ENCODE measurements at regions not wholly inside any gene's neighbourhood (a gene's known extent, or its start where the extent isn't known, plus 50 kb on each side); places are given as distances from the start of the nearest gene placed in this dataset.

DNA sequence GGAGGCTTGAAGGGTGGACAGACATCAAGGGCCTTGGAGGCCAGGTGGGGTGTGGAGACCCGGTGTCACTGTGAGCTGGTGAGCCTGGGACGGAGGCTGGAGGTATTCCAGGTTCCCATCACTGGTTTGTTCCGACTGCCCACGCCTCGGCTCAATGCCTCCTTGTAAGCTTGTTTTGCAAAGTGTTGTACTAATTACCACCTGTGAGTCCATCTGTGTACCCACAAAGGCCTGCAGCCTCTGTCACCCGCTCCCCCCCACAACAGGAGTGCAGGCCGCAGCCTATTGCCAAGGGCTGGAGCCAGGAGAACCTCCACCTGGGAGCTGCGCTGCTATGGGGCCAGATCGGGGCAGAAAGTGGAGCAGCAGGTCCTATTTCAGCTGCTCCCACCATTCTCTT, 521.8 kb upstream of the DPP6 start:
- H3K27ac Mint-ChIP-seq (ENCODE audit: unreplicated experiment), result no peak overlapping the region
- Histone ChIP-seq H3K79me2 (ENCODE audit: insufficient read depth, low read length) (no peaks in the 10 kb centered on the region), H4K20me1 (ENCODE audit: insufficient read depth, low read length) (no peaks in the 10 kb centered on the region), H3K4me3 (ENCODE audit: insufficient read depth, low read depth, low read length) (no peak overlapping the region), H3K27me3 (ENCODE audit: insufficient read depth, low read length) (no peaks in the 10 kb centered on the region), H3K4me2 (ENCODE audit: low read length) (no peak overlapping the region), H3K9me3 (ENCODE audit: insufficient read depth, low read depth, low read length) (peaks cover 11% of the 10 kb centered on the region), H3K27ac (ENCODE audit: low read depth, low read length) (no peak overlapping the region), H3K9ac (ENCODE audit: low read length) (no peak overlapping the region), H3K36me3 (ENCODE audit: insufficient read depth, low read length) (no peaks in the 10 kb centered on the region), H2AFZ (ENCODE audit: low read depth, low read length) (no peak overlapping the region), H3K4me1 (ENCODE audit: insufficient read depth, low read length) (no peaks in the 10 kb centered on the region)
- FAIRE-seq (no peak), DNase-seq (ENCODE audit: low read depth) (no peak)
- no peak overlapping the region for H3K4me3 Mint-ChIP-seq (ENCODE audit: unreplicated experiment)
- no peaks in the 10 kb centered on the region for H3K36me3 Mint-ChIP-seq (ENCODE audit: low read depth, unreplicated experiment)
- H3K4me1 Mint-ChIP-seq (ENCODE audit: low read depth, unreplicated experiment), result no peaks in the 10 kb centered on the region
- no peak for TF ChIP-seq EZH2 (IDR thresholded peaks at IDR 0.05; ENCODE audit: insufficient read depth, low read length)
- TF ChIP-seq, protein P1, sequence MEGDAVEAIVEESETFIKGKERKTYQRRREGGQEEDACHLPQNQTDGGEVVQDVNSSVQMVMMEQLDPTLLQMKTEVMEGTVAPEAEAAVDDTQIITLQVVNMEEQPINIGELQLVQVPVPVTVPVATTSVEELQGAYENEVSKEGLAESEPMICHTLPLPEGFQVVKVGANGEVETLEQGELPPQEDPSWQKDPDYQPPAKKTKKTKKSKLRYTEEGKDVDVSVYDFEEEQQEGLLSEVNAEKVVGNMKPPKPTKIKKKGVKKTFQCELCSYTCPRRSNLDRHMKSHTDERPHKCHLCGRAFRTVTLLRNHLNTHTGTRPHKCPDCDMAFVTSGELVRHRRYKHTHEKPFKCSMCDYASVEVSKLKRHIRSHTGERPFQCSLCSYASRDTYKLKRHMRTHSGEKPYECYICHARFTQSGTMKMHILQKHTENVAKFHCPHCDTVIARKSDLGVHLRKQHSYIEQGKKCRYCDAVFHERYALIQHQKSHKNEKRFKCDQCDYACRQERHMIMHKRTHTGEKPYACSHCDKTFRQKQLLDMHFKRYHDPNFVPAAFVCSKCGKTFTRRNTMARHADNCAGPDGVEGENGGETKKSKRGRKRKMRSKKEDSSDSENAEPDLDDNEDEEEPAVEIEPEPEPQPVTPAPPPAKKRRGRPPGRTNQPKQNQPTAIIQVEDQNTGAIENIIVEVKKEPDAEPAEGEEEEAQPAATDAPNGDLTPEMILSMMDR (IDR thresholded peaks at IDR 0.05; ENCODE audit: insufficient read depth, low read depth, low read length), result no peak
- no peaks in the 10 kb centered on the region for H3K27me3 Mint-ChIP-seq (ENCODE audit: low read depth, unreplicated experiment)
- peaks cover 22% of the 10 kb centered on the region for H3K9me3 Mint-ChIP-seq (ENCODE audit: unreplicated experiment)

DNA sequence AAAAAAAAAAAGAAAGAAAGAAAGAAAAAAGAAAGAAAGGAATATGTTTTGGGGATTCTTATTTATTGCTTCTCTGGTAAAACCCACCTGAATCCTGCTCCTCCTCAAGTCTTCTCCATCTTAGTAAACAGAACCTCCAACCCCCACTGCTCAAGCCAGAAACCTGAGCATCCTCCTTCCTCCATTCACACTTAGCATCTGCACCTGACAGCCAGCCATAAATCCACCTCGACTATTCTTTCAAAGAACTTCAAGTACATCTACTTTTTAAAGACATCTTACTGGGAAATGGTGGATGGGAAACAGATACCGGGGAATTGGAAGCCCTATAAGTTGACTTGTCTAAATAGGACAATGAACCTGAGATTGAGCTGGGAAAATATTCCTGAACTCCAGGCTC, 519.9 kb upstream of the DPP6 start:
- Histone ChIP-seq H3K4me2 (ENCODE audit: low read length) (no peak overlapping the region), H3K79me2 (ENCODE audit: insufficient read depth, low read length) (no peaks in the 10 kb centered on the region), H3K36me3 (ENCODE audit: insufficient read depth, low read length) (no peaks in the 10 kb centered on the region), H2AFZ (ENCODE audit: low read depth, low read length) (no peak overlapping the region), H3K9me3 (ENCODE audit: insufficient read depth, low read depth, low read length) (peaks cover 15% of the 10 kb centered on the region), H3K27ac (ENCODE audit: low read depth, low read length) (no peak overlapping the region), H3K27me3 (ENCODE audit: insufficient read depth, low read length) (no peaks in the 10 kb centered on the region), H3K4me3 (ENCODE audit: insufficient read depth, low read depth, low read length) (no peak overlapping the region), H3K9ac (ENCODE audit: low read length) (no peak overlapping the region), H3K4me1 (ENCODE audit: insufficient read depth, low read length) (no peaks in the 10 kb centered on the region), H4K20me1 (ENCODE audit: insufficient read depth, low read length) (no peaks in the 10 kb centered on the region)
- Mint-ChIP-seq H3K9me3 (ENCODE audit: unreplicated experiment) (peaks cover 25% of the 10 kb centered on the region), H3K4me3 (ENCODE audit: unreplicated experiment) (no peak overlapping the region), H3K4me1 (ENCODE audit: low read depth, unreplicated experiment) (no peaks in the 10 kb centered on the region), H3K36me3 (ENCODE audit: low read depth, unreplicated experiment) (peaks cover 1% of the 10 kb centered on the region), H3K27ac (ENCODE audit: unreplicated experiment) (no peak overlapping the region), H3K27me3 (ENCODE audit: low read depth, unreplicated experiment) (no peaks in the 10 kb centered on the region)
- no peak for DNase-seq (ENCODE audit: low read depth)
- no peak for TF ChIP-seq EZH2 (IDR thresholded peaks at IDR 0.05; ENCODE audit: insufficient read depth, low read length)
- TF ChIP-seq, protein P1 (IDR thresholded peaks at IDR 0.05; ENCODE audit: insufficient read depth, low read depth, low read length), result no peak
- no peak for FAIRE-seq

DNA sequence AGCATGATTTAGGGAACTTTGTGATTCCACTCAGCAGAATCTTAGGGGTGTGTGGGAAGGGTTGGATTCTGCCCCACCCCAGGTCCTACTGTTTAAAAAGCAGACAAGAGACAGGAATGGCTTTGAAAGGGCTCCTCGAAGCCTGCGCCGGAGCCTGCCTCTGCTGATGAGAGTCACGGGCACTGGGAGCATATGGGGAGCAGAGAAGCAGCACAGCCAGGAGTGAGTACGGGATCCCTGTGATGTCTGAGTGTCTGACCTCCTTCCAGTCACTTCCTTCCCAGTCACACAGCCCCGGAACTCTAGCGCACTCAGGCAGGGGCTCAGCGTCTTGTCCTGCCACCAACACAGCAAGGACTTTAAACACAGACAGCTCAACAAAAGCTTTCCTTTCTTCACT, 514.9 kb upstream of the DPP6 start:
- Histone ChIP-seq H3K79me2 (ENCODE audit: insufficient read depth, low read length) (no peaks in the 10 kb centered on the region), H3K4me2 (ENCODE audit: low read length) (no peak overlapping the region), H3K36me3 (ENCODE audit: insufficient read depth, low read length) (no peaks in the 10 kb centered on the region), H3K4me1 (ENCODE audit: insufficient read depth, low read length) (no peaks in the 10 kb centered on the region), H3K27ac (ENCODE audit: low read depth, low read length) (no peak overlapping the region), H2AFZ (ENCODE audit: low read depth, low read length) (no peak overlapping the region), H3K9ac (ENCODE audit: low read length) (no peak overlapping the region), H3K9me3 (ENCODE audit: insufficient read depth, low read depth, low read length) (peaks cover 8% of the 10 kb centered on the region), H3K4me3 (ENCODE audit: insufficient read depth, low read depth, low read length) (no peak overlapping the region), H4K20me1 (ENCODE audit: insufficient read depth, low read length) (no peaks in the 10 kb centered on the region), H3K27me3 (ENCODE audit: insufficient read depth, low read length) (no peaks in the 10 kb centered on the region)
- H3K36me3 Mint-ChIP-seq (ENCODE audit: low read depth, unreplicated experiment), result peaks cover 1% of the 10 kb centered on the region
- no peaks in the 10 kb centered on the region for H3K27me3 Mint-ChIP-seq (ENCODE audit: low read depth, unreplicated experiment)
- H3K9me3 Mint-ChIP-seq (ENCODE audit: unreplicated experiment), result peaks cover 9% of the 10 kb centered on the region
- H3K4me3 Mint-ChIP-seq (ENCODE audit: unreplicated experiment), result no peak overlapping the region
- DNase-seq (ENCODE audit: low read depth), result no peak
- TF ChIP-seq, protein P1 (IDR thresholded peaks at IDR 0.05; ENCODE audit: insufficient read depth, low read depth, low read length), result no peak
- no peak for TF ChIP-seq EZH2 (IDR thresholded peaks at IDR 0.05; ENCODE audit: insufficient read depth, low read length)
- no peaks in the 10 kb centered on the region for H3K4me1 Mint-ChIP-seq (ENCODE audit: low read depth, unreplicated experiment)
- no peak overlapping the region for H3K27ac Mint-ChIP-seq (ENCODE audit: unreplicated experiment)
- FAIRE-seq, result no peak
